PC-3 (cell line): ENCODE measurements at regions not wholly inside any gene's neighbourhood (a gene's known extent, or its start where the extent isn't known, plus 50 kb on each side); places are given as distances from the start of the nearest gene placed in this dataset.

ENCODE experiments used
- CTCF ChIP-seq: fragments of 300-600 bp; sonication (generic); conservative IDR thresholded peaks from 2 replicates; pipeline ENCODE4 v1.5.1; 2017; ENCODE audit warnings: antibody characterized with exemption, low read depth, mild to moderate bottlenecking, low read length
- EZH2 ChIP-seq: fragments of 300-600 bp; sonication (generic); IDR thresholded peaks from one replicate; pipeline ENCODE4 v1.6.1; 2017; ENCODE audit warnings: antibody characterized with exemption, mild to moderate bottlenecking, low read length; ENCODE audit not compliant: unreplicated experiment
- EZH2phosphoT487 ChIP-seq: fragments of 300-600 bp; sonication (generic); IDR thresholded peaks from 2 replicates; pipeline ENCODE4 v1.6.1; 2018; ENCODE audit warnings: mild to moderate bottlenecking, antibody characterized with exemption, low read length, borderline replicate concordance

GRCh38 chr18:27313678-27314077 lies 128.6 kb upstream of the CHST9 start:
- no peak for TF ChIP-seq CTCF
- TF ChIP-seq EZH2 = no peak
- no peak for TF ChIP-seq EZH2phosphoT487
